MM.1S (cell line): ENCODE measurements at regions not wholly inside any gene's neighbourhood (a gene's known extent, or its start where the extent isn't known, plus 50 kb on each side); places are given as distances from the start of the nearest gene placed in this dataset.

ENCODE experiments used
- EZH2 ChIP-seq: fragments of 300-600 bp; sonication (generic); optimal IDR thresholded peaks from 2 replicates; pipeline ENCODE3; 2017; ENCODE audit warnings: low read depth, mild to moderate bottlenecking, antibody characterized with exemption, low read length, mixed read lengths
- EZH2phosphoT487 ChIP-seq: fragments of 300-600 bp; sonication (generic); IDR thresholded peaks from 2 replicates; pipeline ENCODE4 v1.6.1; 2018; ENCODE audit warnings: antibody characterized with exemption, low read length
- TF ChIP-seq, protein P1 (sequence below): fragments of 300-600 bp; sonication (generic); IDR thresholded peaks from 2 replicates; pipeline ENCODE4 v1.5.1; 2016; ENCODE audit warnings: antibody characterized with exemption, low read length, mixed read lengths

- TF ChIP-seq, protein P1, sequence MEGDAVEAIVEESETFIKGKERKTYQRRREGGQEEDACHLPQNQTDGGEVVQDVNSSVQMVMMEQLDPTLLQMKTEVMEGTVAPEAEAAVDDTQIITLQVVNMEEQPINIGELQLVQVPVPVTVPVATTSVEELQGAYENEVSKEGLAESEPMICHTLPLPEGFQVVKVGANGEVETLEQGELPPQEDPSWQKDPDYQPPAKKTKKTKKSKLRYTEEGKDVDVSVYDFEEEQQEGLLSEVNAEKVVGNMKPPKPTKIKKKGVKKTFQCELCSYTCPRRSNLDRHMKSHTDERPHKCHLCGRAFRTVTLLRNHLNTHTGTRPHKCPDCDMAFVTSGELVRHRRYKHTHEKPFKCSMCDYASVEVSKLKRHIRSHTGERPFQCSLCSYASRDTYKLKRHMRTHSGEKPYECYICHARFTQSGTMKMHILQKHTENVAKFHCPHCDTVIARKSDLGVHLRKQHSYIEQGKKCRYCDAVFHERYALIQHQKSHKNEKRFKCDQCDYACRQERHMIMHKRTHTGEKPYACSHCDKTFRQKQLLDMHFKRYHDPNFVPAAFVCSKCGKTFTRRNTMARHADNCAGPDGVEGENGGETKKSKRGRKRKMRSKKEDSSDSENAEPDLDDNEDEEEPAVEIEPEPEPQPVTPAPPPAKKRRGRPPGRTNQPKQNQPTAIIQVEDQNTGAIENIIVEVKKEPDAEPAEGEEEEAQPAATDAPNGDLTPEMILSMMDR: no peak
- no peak for TF ChIP-seq EZH2phosphoT487
- TF ChIP-seq EZH2: no peak
Measured at GRCh38 chr13:80226645-80227044, 114.3 kb downstream of the SPRY2 start.
